ENCODE measurements at regions not wholly inside any gene's neighbourhood (a gene's known extent, or its start where the extent isn't known, plus 50 kb on each side); places are given as distances from the start of the nearest gene placed in this dataset.

- DNase-seq = no peak
- TF ChIP-seq POLR2A (IDR thresholded peaks at IDR 0.05) (no peak), POLR2AphosphoS5 (IDR thresholded peaks at IDR 0.05) (no peak), EP300 (IDR thresholded peaks at IDR 0.05) (no peak), CTCF (IDR thresholded peaks at IDR 0.05) (no peak)
- Histone ChIP-seq H3K4me3 (no peak overlapping the region), H3K27ac (no peak overlapping the region), H3K36me3 (no peaks in the 10 kb centered on the region), H3K27me3 (no peaks in the 10 kb centered on the region), H3K9me3 (no peaks in the 10 kb centered on the region), H3K4me1 (no peaks in the 10 kb centered on the region)
- intact Hi-C loops (cut with DNase I) = no loop called here
- WGBS, 2 donors = 89 to 90% methylated on average over 9 of the region's 9 CpGs
These were observed 1014.1 kb downstream of the REEP3 start for GRCh38 chr10:64535131-64535867.

GRCh38 chr10:64537112-64537511 lies 1015.9 kb downstream of the REEP3 start:
- no peaks in the 10 kb centered on the region for H3K36me3 ChIP-seq
- no peak overlapping the region for H3K4me3 ChIP-seq
- no peaks in the 10 kb centered on the region for H3K9me3 ChIP-seq
- TF ChIP-seq POLR2AphosphoS5 (IDR thresholded peaks at IDR 0.05) = no peak
- no peak for TF ChIP-seq CTCF (IDR thresholded peaks at IDR 0.05)
- no peak for TF ChIP-seq POLR2A (IDR thresholded peaks at IDR 0.05)
- no peak for TF ChIP-seq EP300 (IDR thresholded peaks at IDR 0.05)
- H3K27me3 ChIP-seq = no peaks in the 10 kb centered on the region
- no peaks in the 10 kb centered on the region for H3K4me1 ChIP-seq
- intact Hi-C loops (cut with DNase I) = no loop called here
- no peak for DNase-seq
- H3K27ac ChIP-seq = no peak overlapping the region

- no peak for TF ChIP-seq POLR2A (IDR thresholded peaks at IDR 0.05)
- TF ChIP-seq CTCF (IDR thresholded peaks at IDR 0.05) = no peak
- TF ChIP-seq EP300 (IDR thresholded peaks at IDR 0.05) = no peak
- no peak for TF ChIP-seq POLR2AphosphoS5 (IDR thresholded peaks at IDR 0.05)
- intact Hi-C loops (cut with DNase I) = no loop called here
- H3K9me3 ChIP-seq = no peaks in the 10 kb centered on the region
- H3K27me3 ChIP-seq = no peaks in the 10 kb centered on the region
- no peaks in the 10 kb centered on the region for H3K4me1 ChIP-seq
- no peak overlapping the region for H3K27ac ChIP-seq
- H3K36me3 ChIP-seq = no peaks in the 10 kb centered on the region
- DNase-seq = no peak
- no peak overlapping the region for H3K4me3 ChIP-seq
- 81 to 88% methylated on average over 5 of the region's 5 CpGs for WGBS, 2 donors
These were observed 1016.7 kb downstream of the REEP3 start for GRCh38 chr10:64537928-64538327.

- TF ChIP-seq POLR2AphosphoS5 (IDR thresholded peaks at IDR 0.05) = no peak
- no peak overlapping the region for H3K27ac ChIP-seq
- H3K4me1 ChIP-seq = no peaks in the 10 kb centered on the region
- intact Hi-C loops (cut with DNase I) = no loop called here
- no peak overlapping the region for H3K4me3 ChIP-seq
- DNase-seq = no peak
- no peaks in the 10 kb centered on the region for H3K27me3 ChIP-seq
- no peaks in the 10 kb centered on the region for H3K36me3 ChIP-seq
- 36 to 59% methylated on average over 3 of the region's 3 CpGs for WGBS, 2 donors
- no peaks in the 10 kb centered on the region for H3K9me3 ChIP-seq
These were observed 1024.9 kb downstream of the REEP3 start for GRCh38 chr10:64546073-64546472.

GRCh38 chr10:64547168-64547567 lies 1026.0 kb downstream of the REEP3 start:
- no peak for DNase-seq
- Histone ChIP-seq H3K27me3 (no peaks in the 10 kb centered on the region), H3K9me3 (no peaks in the 10 kb centered on the region), H3K36me3 (no peaks in the 10 kb centered on the region), H3K27ac (no peak overlapping the region), H3K4me3 (no peak overlapping the region), H3K4me1 (no peaks in the 10 kb centered on the region)
- WGBS, 2 donors = 90 to 94% methylated on average over 3 of the region's 3 CpGs
- intact Hi-C loops (cut with DNase I) = no loop called here
- no peak for TF ChIP-seq CTCF (IDR thresholded peaks at IDR 0.05)
- TF ChIP-seq POLR2A (IDR thresholded peaks at IDR 0.05) = no peak
- no peak for TF ChIP-seq EP300 (IDR thresholded peaks at IDR 0.05)
- no peak for TF ChIP-seq POLR2AphosphoS5 (IDR thresholded peaks at IDR 0.05)
